DMS53 treated with DMSO at 0.1 percent for 48 hours (cell line): ENCODE measurements at regions not wholly inside any gene's neighbourhood (a gene's known extent, or its start where the extent isn't known, plus 50 kb on each side); places are given as distances from the start of the nearest gene placed in this dataset.

Experiments
- DNase-seq: peaks from one replicate; lab custom pipeline; 2025; ENCODE audit not compliant: unreplicated experiment; lab: John Stamatoyannopoulos, UW

DNA sequence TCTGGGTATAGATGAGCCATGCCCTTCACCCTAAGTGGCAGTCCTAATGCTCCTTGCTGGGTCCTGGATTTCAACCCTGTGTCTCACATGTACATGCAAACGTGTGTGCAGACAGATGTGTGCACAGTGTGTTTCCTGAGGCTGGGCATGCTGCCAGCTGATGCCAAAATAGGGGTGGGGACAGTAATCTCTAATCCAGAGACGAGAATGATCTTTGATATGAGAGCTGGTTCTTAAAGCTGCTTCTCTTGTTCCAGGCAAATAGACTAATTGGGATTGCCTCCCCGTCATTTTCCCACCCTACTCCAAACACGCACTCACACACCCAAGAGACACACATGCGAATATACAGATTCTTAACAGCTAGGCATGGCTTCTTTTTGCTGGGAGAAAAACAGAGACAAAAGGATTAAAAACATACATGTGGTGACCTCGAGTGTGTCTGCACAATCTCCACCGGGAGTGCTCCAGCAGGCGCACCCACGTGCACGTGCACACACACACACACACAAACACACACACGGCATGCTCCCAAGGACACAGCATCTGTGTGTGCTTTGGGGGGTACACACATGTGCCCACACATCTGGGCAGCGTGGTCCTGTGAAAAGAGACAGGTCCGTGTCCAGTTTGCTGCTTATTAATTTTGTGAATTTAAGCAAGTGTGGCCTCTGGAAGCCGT, 102.1 kb upstream of the ZBTB40 start:
- DNase-seq = peak; percentile 12

DNA sequence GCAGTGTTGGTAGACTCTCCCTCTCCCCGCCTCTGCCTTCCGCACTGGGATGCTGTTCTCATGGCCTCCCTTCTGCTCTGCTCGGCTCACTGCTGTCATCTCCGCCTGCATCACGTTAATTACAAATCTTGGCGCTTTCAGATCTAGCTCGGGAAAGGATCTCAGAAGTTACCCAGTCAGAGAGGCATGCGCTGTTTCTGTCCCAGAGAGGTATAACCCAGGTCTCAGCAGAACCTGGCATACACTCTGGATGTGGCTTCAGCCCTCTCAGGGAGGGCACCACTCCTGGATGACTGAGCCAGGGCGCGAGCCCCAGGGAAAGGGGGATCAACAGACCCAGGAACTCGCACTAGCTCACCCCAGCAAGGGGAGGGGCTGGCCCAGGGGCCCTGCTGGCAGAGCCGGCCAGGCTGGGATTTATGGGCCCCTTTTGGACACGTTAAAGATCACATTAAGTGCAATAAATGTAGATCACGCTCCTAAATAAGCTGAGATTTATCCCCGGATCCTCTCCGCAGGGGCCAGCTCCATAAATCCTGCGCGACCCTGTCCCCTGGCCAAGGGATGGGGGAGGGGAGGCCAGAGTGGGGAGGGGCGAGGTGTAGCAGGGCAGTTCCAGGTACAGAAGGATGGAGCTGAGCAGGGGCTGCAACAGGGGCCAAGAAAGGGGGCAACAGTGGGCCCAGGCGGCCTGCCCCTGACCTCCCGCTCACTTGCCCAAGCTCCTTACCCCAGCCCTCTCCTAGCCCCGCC, 101.3 kb upstream of the ZBTB40 start:
- DNase-seq = no peak

DNA sequence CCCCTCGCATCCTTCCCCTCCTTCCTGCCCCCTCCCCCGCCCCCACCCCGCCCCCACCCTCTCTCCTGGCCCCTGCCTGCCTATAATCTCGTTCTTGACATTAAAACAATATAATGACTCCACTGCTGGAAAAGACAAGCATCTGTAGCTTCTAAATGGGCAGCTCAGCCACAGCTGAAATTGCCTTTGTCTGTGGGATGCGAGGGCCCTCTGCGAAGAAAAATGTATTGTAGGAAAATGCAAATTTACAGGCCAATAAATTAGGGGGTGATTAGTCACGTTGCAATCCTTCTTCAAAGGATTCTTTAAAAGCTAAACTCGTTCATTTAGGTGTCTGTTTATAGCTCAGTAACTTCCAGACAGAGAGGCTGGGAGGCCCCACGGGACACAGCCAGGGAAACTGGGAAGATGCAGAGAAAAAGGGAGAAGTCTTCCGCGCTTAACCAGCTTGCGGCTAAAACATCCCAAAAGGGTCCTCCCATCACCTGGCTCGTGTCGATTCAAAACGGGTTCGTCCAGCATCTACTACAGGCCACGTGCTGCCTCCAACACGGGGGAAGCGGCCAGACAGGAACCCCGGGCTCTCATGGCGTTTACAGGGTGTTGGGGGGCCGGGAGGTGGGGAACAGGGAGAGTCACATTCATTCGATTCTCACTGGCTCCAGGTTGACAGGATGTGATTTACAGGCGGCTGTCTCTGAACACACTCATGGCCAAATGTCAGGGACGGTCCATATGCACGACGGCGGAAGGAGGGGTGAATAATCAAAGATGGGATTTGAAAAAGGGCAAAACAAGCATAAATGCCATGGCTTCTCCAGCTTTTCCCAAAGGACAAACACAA, 100.5 kb upstream of the ZBTB40 start:
- no peak for DNase-seq

DNA sequence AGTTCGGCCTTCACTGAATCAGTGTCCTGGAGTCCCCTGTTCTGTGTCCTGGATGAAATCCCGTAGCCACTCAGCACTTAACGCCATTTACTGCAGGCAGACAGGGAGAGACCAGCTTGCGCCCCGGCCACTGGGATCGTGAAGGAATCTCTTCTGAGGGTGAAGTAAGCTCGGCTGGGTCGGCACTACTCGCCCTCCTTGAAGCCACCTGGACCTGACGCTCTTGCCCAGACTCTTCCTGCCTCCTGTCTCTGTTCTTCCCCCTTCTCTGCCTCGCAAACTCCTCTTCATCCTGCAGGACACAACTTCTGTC, 99.9 kb upstream of the ZBTB40 start:
- DNase-seq = no peak

DNA sequence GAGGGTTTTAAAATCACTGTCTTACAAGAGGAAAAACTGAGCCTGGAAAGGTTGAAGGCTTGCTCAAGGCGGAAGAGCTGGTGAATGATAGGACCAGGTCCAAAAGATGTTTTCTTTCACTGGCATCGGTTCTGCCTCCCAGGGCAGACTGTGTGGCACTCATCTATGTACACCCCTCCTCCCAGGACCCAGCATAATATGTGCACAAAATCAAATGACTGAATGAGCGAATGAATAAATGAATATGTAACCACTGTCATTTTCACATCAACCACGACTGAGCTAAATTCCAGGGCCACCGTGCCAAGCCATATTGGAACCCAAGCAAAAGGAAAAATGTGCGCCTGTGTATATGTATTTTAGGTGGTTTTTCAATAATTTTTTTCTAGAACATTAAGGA, 99.3 kb upstream of the ZBTB40 start:
- DNase-seq = no peak

DNA sequence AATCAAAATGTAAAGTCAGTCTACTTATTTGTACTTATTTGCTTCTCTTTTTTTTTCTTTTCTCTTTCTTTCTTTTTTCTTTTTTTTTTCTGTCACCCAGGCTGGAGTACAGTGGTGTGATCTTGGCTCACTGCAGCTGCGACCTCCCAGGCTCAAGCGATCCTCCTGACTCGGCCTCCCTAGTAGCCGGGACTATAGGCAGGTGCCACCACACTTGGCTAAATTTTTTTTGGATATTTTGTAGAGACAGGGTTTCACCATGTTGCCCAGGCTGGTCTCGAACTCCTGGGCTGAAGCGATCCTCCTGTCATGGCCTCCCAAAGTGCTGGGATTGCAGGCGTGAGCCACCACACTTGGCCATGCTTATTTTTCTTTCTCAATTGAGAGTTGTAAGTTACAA, 98.8 kb upstream of the ZBTB40 start:
- DNase-seq = no peak

DNA sequence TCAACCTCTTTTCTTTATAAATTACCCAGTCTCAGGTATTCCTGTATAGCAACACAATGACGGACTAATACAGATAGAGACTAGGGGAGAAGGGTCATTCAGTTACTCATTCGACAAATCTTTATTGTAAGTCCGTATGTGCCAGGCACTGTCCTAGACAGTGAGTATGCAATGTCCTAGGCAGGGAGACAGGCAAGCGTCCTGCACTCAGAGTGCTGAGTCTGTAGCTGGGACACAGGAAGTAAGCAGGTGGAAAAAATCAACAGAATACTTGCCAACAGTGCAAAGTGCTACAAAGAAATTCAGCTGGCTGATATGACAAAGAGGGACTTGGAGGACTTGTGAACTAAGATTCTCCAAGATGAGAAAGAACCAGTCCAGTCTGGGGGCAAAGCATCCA, 92.2 kb upstream of the ZBTB40 start:
- DNase-seq = no peak

DNA sequence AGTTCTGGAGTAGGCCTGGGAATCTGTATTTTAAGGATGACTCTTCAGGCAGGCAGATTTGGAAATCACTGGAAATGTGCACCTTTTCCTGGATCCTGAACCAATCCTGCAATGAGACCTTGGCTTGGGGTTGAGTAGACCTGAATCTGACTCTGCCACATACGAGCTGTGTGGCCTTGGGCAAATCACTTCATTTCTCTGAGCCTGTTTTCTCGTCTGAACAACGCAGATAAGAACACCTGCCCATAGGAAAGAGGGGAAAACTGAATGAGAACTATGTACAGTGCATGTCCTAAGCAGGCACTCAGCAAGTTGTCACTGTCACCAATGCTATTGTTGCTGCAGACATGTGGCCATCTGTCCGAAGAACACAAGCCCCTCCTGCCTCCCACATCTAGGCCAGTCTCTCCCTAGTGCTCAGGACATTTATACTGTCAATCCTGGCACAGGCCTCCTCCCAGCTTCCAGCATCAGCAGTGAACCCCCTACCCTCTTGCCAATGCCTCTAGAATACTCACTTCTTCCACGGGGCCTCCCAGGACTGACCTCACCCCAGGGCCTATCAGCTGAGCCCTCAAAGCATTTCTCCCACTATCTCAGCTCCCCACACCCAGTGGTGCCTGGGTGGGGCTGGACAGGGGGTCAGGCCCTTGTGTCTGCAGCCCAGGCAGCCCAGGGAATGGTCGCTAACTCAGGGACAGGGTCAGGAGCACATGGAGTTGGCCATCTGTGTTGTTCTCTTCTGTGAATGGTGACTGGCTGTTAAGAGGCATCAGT, 88.8 kb upstream of the ZBTB40 start:
- DNase-seq = no peak

DNA sequence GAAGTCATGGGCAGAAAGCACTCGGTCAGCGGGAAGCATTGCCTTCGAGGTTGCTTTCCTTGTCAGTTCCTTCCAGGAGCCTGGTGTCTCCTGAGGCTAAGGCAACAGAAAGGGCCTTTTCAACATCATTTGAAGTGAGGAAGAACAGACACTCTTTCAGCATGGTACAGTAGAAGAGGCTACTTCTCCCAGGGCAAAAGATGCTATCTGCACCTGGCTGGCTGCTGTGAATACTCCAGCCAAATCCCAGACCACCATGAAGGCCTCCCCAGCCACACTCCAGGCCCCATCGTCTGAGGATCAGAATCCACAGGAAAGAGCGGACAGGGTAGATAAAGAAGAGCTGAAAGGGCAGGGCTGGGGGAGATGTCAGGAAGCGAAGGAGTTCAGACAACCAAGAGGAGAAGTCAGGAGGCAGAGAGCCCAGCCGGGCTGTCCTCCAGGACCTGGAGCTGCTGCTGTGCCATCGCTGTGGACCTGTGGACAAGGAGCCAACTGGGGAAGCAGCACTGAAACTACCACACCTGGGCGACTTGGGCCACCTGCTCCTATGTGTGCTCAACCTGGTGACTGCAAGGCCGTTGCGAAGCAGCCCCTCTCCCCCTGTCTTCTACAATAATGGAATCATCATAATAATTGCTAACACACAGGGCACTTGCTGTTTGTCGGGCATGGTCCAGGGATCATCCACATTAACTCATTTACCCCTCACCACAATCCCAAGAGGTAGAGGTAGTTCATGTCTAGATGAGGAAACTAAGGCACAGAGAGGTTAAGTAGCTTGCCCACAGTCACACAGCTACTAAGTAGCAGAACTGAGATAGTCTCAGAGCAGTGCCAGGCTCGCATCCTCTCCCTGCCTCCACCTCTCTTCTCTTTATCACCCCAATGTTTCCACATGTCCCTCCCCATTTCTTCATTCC, 88.0 kb upstream of the ZBTB40 start:
- no peak for DNase-seq

DNA sequence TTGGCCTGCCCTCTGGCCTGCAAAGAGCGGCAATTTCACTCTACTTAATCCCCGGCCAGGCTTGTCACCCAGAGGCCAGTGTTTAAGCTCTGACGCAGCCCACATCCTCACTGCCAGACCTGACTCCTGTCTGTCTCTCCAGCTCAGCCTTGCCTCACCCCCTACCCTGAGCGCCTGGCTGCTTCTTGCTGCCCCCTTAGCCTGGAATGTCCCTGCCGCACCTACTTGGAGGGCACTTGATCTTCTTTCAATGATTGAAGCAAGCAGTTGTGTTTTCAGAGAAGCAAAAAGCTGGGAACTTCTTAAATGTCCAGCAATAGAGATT, 87.4 kb upstream of the ZBTB40 start:
- no peak for DNase-seq

DNA sequence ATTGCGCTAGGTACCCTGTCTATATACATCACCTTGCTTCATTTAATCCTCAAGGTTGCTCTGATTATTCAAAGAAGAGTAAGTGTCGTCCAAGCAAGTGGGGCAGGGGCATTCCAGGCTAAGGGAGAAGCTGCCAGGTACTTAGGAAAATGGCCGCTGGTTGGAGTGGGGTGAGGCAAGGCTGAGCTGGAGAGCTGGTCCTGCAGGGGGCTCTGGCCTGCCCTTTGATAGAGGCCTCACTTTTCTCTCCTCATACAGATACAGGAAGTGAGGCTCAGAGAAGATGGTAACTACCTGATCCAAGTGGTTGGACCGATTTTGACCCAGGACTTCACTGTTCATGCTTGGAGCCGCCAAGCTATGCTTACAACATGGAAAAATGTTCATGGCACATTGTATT, 86.9 kb upstream of the ZBTB40 start:
- no peak for DNase-seq

DNA sequence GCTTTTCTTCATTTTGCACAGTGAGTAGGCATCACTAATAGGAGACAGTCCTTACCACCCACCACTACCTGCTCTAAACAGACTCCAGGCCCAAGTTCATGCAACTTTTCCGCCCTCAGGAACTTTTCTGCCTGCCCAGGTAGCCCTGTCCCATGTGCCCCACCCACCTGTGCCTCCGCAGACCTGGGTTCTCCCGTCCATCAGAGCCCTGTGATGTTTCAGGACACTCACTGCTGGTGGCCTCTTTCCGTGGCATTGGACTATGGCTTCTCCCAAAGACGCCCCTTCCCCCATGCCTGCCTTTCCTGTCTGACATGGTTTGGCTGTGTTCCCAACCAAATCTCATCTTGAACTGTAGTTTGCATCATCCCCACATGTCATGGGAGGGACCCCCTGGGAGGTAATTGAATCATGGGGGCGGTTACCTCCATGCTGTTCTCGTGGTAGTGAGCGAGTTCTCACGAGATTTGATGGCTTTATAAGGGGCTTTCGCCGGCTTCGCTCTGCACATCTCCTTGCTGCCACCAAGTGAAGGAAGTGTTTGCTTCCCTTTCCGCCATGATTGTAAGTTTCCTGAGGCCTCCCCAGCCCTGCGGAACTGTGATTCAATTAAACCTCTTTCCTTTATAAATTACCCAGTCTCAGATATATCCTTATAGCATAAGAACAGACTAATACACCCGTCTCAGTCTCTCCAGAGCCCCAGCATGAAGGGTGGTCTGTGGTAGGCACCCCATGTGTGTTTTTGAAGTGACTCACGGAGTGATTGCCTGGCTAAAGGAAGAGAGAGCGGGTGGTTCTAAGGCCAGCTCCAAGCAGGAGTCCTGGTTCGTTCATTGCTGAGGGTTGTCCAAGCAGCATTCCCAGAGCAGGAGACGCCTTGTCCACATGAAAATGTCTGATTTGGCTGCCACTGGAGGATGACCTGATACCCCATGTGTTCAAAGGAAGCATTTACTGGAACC, 86.0 kb upstream of the ZBTB40 start:
- DNase-seq = no peak

DNA sequence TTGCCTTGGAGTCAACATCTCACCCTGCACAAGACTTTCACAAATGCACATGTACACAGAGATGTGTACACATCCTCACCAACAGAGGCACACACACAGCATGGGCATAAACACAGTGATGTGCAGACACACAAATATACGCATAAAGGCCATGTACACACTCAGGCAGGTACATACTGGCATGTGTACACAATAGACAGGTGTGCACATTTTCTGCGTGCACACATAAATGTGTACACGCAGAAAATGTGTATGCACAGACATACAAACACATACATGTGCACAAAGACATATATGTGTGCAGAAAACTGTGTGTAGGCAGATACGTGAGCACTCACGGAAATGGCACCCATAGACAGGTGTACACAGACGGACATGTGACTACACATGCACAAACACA, 85.3 kb upstream of the ZBTB40 start:
- DNase-seq = no peak

DNA sequence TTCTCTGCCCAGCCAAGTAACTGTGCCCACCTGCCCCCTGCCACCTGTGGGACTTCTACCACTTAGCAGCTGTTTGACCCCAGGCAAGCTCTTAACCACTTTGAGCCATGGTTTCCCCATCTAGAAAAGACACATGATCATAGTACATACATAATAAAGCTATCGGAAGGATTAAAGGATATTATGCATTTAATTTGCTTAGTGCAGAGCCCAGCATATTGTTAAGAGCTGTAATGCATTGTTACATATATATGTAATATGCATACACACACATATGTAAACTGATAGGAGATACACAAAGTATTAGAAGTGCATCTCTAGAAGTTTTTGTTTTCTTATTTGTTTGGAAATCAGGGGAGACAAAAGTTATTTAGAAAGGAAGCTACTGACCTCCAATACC, 83.5 kb upstream of the ZBTB40 start:
- DNase-seq = no peak

DNA sequence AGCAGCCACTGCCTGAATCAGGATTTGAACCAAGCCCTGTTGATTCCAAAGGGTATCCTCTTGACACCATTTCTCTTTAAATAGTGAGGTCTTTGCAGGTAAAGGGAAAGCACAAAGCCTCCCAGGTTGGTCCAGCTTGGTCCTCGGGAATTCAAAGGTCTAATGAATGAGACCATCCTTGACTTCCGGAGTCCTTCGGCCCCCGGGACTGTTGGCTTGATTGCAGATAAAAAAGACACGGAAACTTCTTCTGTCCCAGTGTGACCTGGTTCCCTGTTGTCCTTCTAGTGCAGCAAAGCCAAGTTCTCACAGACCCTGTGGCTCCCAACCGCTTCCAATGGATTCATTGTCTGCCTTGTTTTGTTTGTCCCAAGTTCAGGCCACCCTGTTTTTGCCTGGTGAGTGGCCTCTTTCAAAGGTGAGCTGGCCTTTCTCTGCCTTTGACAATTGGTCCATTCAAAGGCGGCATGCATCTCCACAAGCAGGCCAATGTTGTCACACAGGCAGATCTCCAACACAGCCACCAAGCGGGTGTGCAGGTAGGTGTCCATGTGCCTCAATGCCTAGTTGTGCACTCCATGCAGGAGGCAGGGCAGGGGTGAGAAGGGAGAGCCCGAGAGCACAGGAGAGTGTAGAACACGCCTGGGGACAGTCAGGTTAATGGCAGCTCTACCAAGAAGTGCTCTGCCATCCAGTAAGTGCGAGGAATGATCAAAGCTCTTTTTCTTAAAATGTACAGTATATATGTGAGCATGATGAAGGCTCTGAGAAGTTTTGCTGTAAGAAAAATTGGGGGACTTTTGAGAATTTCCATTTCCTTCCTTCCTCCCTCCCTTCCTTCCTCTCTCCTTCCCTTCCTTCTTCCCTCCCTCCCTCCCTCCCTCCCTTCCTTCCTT, 82.1 kb upstream of the ZBTB40 start:
- no peak for DNase-seq

DNA sequence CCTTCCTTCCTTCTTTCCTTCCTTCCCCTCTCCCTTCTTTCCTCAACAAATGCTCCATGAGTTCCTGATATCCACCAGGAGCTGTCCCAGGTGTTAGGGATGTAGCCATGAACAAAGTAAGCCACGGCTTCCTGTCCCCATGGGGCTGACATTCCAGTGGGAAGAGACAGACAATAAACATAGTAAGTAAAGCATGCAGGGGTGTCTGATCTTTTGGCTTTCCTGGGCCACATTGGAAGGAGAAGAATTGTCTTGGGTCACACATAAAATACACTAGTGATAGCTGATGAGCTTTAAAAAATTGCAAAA, 81.5 kb upstream of the ZBTB40 start:
- no peak for DNase-seq

DNA sequence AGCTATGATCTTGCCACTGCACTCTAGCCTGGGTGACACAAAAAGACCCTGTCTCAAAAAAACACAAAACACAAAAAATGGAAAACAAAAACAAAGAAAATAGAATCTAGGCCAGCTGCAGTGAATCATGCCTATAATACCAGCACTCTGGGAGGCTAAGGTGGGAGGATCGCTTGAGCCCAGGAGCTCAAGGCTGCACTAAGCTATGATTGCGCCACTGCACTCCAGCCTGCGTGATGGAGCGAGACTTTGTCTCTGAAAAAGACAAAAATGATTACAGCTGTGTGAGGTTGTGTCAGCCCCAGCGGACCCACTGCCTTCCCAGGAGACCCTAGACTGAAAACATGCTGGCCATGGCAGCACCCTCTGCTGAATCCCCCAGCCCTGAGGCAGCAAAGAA, 80.2 kb upstream of the ZBTB40 start:
- DNase-seq = no peak

DNA sequence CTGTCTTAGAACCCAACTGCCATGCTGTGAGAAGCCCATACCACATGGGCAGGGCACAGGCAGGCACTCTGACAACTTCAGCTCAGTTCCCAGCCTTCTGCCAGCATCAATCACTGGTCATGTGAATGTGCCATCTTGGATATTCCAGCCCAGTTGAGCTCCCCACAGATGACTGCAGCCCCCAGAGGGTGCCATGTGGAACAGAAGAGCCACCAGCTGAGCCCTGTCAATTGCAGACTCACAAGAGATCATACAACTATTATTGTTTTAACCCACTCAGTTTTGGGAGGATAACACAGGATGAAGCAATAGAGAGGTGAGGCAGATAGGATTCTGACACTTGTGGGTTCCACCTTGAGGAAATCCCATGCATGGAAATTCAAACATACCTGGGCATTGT, 78.4 kb upstream of the ZBTB40 start:
- DNase-seq = no peak

DNA sequence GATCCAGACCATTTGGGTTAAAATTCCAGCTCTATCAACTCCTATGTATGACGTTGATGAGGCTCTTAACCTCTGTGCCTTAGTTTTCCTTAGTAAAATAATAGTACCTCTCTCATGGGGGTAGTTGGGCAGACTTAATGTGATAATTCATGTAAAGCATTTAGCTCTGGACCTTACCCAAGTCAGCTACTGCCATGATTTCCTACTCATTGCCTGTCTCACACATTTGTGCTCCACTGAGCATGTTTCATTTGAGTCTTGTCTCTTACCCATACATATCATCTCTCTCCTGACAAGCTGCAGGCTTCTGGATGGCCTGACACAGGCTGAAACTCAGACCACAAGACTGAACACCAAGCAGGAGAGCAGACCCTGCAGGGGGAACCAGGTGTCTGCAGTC, 77.7 kb upstream of the ZBTB40 start:
- no peak for DNase-seq
